ENCODE measurements at regions not wholly inside any gene's neighbourhood (a gene's known extent, or its start where the extent isn't known, plus 50 kb on each side); places are given as distances from the start of the nearest gene placed in this dataset.

DNA sequence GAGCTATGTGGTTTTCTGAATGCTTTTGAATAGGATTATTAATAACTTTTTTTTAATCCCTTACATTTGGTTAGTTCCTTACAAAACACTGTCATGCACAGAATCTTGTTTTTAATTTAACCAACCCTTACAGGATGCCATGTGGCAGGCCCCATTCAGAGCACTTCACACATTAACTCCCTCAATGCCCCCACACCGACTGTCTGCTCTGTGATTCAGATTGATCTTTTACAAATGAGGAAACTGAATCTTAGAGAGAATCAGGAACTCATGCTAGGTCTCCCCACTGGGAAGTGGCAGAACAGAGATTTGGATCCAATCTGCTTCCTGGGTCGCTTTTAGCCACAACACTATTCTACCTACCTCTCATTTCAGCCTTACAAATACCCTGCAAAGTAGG lies 195.8 kb upstream of the NPVF start:
- no peak for ATAC-seq
- Mint-ChIP-seq H3K4me3 (no peak overlapping the region), H3K9me3 (no peaks in the 10 kb centered on the region), H3K27ac (no peak overlapping the region), H3K4me1 (peaks cover 10% of the 10 kb centered on the region), H3K27me3 (no peaks in the 10 kb centered on the region), H3K36me3 (no peaks in the 10 kb centered on the region)

DNA sequence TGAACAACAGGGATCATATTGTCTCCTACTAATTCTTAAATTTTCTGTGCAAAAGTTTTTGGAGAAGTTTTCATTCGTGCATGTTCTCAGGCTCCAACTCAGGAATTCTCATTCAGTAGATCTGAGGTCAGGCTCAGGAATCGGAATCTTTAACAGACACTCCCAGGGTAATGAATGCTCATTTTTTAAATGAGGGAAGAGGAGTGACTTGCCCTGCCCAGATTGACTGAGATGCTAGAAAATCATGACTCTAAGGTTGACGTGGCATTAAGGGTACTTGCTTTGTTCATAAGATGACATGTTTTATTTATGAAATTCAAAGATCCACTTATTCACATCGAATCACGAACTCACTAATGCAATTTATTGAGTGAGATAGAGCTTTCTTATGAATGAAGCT lies 196.6 kb upstream of the NPVF start:
- Mint-ChIP-seq H3K36me3 (no peaks in the 10 kb centered on the region), H3K4me3 (no peak overlapping the region), H3K4me1 (peaks cover 10% of the 10 kb centered on the region), H3K9me3 (no peaks in the 10 kb centered on the region), H3K27ac (no peak overlapping the region), H3K27me3 (no peaks in the 10 kb centered on the region)
- ATAC-seq = no peak

DNA sequence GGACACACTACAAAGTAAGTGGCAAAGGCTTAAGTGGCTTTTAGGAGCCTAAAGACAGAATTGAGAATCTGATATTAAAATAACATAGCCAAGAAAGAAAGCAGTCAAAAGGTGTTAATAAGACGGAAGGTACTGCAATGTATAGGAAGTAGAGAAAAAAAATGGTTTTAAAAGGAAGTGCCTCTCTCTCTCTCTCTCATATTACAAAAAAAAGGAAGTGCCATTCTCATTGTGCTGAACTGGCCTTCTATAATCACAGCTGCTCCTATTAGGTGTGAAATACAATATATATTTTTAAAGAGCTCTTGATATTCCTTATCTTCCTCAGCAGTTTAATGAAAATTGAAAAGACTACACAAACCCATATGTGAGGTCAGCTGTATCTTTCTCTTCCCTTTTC lies 199.4 kb upstream of the NPVF start:
- H3K36me3 Mint-ChIP-seq = no peaks in the 10 kb centered on the region
- H3K27ac Mint-ChIP-seq = no peak overlapping the region
- peaks cover 10% of the 10 kb centered on the region for H3K4me1 Mint-ChIP-seq
- H3K4me3 Mint-ChIP-seq = no peak overlapping the region
- H3K9me3 Mint-ChIP-seq = no peaks in the 10 kb centered on the region
- ATAC-seq = no peak
- H3K27me3 Mint-ChIP-seq = no peaks in the 10 kb centered on the region

DNA sequence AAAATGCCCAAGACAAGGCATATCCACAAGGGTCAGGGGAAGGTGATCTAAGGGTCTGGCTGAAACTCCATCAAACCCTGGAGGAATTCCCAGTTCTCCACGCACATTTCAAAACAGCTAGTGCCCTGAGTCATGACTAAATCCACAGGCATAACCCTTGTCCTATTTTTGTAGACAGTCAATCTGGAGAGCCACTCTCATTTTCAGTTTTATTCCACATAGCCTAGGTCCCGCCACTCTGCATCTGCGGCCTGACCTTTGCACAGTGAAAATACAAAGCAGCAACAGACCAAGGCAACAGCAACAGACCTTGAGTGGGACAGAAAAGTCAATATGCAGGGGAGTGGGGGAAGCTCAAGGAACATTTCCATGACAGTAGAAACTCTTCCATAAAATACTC lies 201.4 kb upstream of the NPVF start:
- Mint-ChIP-seq H3K27ac (no peak overlapping the region), H3K4me1 (peaks cover 10% of the 10 kb centered on the region), H3K4me3 (no peak overlapping the region), H3K36me3 (no peaks in the 10 kb centered on the region), H3K27me3 (no peaks in the 10 kb centered on the region), H3K9me3 (no peaks in the 10 kb centered on the region)
- no peak for ATAC-seq

DNA sequence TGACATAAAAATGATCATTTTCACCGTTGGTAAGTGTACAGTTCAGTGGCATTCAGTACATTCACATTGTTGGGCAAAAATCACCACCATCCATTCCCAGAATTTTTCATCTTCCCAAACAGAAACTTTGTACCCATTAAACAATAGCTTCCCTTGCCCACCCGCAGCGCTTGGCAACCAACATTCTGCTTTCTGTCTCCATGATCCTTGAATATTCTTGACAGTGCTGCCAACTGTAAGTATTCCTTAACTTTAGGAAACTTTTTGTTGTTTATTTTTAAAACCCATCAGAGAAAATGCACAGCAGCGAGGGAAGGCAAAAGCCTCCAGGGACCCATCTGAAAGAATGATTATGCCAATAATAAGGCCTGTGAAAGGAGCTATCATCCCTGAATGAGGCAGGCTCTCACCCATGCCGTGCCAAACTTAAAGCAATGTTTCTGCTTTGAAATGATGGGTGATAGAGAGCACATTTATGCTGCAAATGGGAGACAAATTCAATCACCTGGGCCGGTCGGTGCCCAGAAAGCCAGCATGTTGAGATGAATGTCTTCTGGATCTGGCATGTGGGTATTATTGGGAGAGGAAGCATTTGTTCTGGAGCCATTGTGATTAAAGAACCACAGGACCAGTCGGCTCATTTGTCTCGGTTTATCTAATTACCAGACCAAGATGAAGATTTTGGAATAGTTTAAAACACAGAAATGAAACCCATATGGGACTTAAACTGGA lies 202.1 kb upstream of the NPVF start:
- Mint-ChIP-seq H3K27ac (no peak overlapping the region), H3K27me3 (no peaks in the 10 kb centered on the region), H3K4me1 (peaks cover 10% of the 10 kb centered on the region), H3K9me3 (no peaks in the 10 kb centered on the region), H3K4me3 (no peak overlapping the region), H3K36me3 (no peaks in the 10 kb centered on the region)
- ATAC-seq = no peak

DNA sequence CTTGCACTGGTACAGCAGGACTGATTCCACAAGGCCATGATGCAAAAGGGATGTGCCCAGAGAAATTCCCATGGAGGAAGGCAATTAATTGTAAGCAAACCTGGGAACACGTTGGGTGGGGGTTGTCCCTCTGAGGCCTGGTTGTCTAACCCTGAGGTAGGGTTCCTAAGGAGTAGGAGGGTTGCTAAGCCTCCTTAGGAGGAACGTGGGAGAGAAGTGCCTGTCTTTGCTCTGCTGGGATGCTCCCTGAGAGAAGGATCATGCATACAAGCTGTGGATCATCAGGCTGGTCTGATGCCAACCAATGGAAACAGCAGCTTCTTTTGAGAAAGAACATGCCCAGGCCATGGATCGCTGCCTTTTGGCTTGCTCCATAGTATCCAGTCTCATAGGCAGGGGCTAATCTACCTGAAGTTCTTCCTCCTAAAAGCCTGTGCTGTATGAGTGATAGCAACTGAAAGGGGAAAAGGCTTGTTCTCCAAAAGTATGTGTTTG lies 203.7 kb upstream of the NPVF start:
- Mint-ChIP-seq H3K36me3 (no peaks in the 10 kb centered on the region), H3K4me1 (peaks cover 10% of the 10 kb centered on the region), H3K27me3 (no peaks in the 10 kb centered on the region), H3K9me3 (no peaks in the 10 kb centered on the region), H3K4me3 (no peak overlapping the region), H3K27ac (no peak overlapping the region)
- no peak for ATAC-seq

DNA sequence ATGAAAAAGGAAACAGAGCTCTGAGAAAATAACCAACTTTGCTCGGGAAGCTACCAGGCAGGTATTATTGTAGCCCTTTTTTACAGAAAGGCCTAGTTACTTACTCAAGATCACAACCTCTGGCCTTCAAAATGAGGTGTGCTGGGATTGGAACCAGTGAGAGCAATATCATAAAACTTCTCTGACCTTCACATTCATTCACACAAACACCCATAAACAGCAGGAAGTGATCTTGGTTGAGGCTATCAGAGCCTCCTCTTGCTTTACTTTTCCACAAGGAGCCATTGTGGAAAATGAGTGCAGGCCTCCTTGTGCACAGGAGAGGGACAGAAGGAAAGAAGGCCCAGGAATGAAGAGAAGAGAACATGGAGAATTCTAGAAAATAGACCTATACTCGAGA lies 204.5 kb upstream of the NPVF start:
- H3K27me3 Mint-ChIP-seq = peaks cover 2% of the 10 kb centered on the region
- no peak overlapping the region for H3K4me3 Mint-ChIP-seq
- no peak overlapping the region for H3K27ac Mint-ChIP-seq
- no peaks in the 10 kb centered on the region for H3K36me3 Mint-ChIP-seq
- H3K9me3 Mint-ChIP-seq = no peaks in the 10 kb centered on the region
- H3K4me1 Mint-ChIP-seq = peaks cover 5% of the 10 kb centered on the region
- no peak for ATAC-seq

DNA sequence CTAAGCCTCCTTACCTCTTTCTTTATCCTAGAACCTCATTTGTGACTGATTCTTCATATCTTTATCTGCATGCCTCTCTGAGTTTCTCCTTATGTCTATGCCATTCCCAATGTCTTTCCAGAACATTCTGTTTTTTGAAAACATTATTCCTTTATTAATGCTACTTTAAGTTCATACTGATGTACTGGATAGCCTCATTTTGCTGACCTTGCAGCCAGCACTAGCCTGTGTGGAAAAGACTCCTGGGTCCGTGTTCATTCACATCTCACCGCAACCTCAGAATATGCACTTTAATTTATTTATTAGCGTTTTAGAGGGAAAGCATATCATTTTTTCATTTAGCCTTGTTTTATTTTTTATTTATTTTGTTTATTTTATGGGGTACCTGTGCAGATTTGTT lies 208.1 kb upstream of the NPVF start:
- peaks cover 19% of the 10 kb centered on the region for H3K9me3 Mint-ChIP-seq
- ATAC-seq = no peak
- peaks cover 13% of the 10 kb centered on the region for H3K36me3 Mint-ChIP-seq
- H3K4me1 Mint-ChIP-seq = no peaks in the 10 kb centered on the region
- H3K27ac Mint-ChIP-seq = no peak overlapping the region
- H3K4me3 Mint-ChIP-seq = no peak overlapping the region
- peaks cover 38% of the 10 kb centered on the region for H3K27me3 Mint-ChIP-seq

DNA sequence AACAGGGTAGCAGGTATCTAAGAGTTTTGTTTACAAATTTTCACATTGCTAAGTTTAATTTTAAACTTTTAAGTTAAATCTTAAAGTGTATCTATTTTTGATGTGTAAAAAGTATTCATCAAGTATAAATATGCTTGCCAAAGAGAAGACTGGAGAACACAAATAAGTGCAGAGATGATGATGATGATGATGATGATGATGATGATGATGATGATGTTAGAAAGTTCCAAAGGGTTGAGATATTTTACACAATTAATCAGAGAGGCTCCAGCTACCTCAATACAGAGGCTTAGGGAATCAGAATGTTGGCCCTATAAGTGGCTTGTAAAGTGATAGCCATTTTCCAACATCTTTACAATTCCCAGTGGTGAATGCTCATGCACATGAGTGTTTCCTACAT lies 209.0 kb upstream of the NPVF start:
- Mint-ChIP-seq H3K36me3 (peaks cover 15% of the 10 kb centered on the region), H3K9me3 (peaks cover 23% of the 10 kb centered on the region), H3K4me3 (no peak overlapping the region), H3K4me1 (no peaks in the 10 kb centered on the region), H3K27ac (no peak overlapping the region), H3K27me3 (peaks cover 42% of the 10 kb centered on the region)
- ATAC-seq = no peak

DNA sequence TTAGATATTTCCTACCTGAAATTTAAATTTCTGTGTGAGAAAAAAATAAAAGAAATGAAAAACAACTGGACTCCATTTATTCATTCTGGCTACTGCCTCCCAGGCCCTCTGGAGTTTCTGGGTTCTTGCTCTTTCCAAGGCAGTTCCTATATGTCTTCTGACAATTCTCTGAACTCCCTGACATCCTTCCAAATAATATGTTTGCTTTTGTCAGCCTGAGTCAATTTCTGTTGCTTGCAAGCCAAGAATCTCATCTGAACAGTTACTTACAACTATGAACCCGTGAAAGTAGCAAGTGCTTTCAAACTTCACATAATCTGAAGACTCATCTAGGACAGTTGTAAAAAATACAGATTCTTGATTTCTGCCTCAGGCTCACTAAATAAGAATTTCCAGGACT lies 216.7 kb upstream of the NPVF start:
- Mint-ChIP-seq H3K4me3 (no peak overlapping the region), H3K4me1 (no peaks in the 10 kb centered on the region), H3K27ac (no peak overlapping the region), H3K27me3 (peaks cover 31% of the 10 kb centered on the region), H3K9me3 (peaks cover 31% of the 10 kb centered on the region), H3K36me3 (peaks cover 10% of the 10 kb centered on the region)
- ATAC-seq = no peak

DNA sequence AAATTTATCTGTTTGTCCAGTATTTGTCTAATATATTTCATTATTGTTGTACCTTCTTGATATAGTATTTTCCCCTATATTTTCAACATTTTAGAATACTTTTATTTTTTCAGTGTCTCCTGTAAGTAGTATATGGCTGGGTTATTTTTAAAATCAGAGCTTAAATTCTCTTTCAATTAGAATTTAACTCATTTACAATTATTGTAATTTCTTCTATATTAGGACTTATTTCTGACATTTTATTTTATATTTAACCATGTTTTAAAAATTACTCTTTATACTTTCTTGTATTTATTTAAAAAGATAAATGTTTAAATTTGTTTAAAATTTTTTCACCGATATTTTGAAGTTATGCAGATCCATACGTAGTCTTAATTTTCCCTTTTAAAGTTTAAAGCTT lies 220.0 kb upstream of the NPVF start:
- Mint-ChIP-seq H3K27me3 (peaks cover 13% of the 10 kb centered on the region), H3K4me1 (no peaks in the 10 kb centered on the region), H3K27ac (no peak overlapping the region), H3K36me3 (no peaks in the 10 kb centered on the region), H3K4me3 (no peak overlapping the region), H3K9me3 (peaks cover 4% of the 10 kb centered on the region)
- ATAC-seq = no peak

DNA sequence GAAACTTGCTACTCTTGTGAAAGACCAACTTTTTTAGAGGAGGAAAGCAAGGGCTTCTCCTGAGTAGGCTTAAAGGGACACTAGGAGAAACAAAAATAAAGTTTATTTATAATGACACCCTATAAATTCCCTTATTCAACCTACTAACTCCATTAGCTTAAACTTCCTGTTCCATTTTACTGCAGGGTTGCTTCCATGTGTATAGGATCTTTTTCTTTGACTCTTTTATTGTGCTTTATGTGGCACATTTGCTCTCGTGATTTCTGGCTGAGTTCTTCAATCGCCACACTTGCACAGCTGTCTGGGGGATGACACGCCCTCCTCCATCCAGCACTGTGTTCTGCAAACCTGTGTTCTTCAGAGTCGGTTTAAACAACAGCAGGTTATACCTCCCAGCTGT lies 225.7 kb upstream of the NPVF start:
- Mint-ChIP-seq H3K9me3 (no peaks in the 10 kb centered on the region), H3K36me3 (no peaks in the 10 kb centered on the region), H3K4me3 (no peak overlapping the region), H3K4me1 (no peaks in the 10 kb centered on the region), H3K27ac (no peak overlapping the region), H3K27me3 (peaks cover under 1% of the 10 kb centered on the region)
- no peak for ATAC-seq

DNA sequence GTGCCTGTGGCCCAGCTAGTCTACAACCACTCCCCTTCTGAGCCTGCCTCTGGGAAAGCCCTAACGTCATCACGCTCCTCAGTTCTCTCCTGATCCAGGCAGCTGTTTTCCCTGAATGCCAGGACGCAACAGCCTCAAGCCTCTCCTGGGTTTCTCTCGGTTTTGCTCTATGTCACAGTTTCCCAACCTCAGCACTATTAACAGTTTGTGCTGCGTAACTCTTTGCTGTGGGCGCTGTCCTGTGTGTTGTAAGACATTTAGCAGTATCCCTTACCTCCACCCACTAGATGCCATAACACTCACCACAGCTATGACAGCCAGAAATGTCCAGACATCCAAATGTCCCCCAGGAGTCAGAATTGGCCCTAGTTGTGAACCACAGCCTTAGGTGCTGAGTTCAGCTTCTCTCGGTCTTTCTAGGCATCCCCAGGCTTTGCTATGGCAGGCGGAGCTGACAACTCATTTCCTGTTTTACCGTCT lies 226.3 kb upstream of the NPVF start:
- no peaks in the 10 kb centered on the region for H3K4me1 Mint-ChIP-seq
- H3K9me3 Mint-ChIP-seq = no peaks in the 10 kb centered on the region
- no peaks in the 10 kb centered on the region for H3K36me3 Mint-ChIP-seq
- no peak overlapping the region for H3K27ac Mint-ChIP-seq
- no peak for ATAC-seq
- H3K27me3 Mint-ChIP-seq = peaks cover 7% of the 10 kb centered on the region
- H3K4me3 Mint-ChIP-seq = no peak overlapping the region

DNA sequence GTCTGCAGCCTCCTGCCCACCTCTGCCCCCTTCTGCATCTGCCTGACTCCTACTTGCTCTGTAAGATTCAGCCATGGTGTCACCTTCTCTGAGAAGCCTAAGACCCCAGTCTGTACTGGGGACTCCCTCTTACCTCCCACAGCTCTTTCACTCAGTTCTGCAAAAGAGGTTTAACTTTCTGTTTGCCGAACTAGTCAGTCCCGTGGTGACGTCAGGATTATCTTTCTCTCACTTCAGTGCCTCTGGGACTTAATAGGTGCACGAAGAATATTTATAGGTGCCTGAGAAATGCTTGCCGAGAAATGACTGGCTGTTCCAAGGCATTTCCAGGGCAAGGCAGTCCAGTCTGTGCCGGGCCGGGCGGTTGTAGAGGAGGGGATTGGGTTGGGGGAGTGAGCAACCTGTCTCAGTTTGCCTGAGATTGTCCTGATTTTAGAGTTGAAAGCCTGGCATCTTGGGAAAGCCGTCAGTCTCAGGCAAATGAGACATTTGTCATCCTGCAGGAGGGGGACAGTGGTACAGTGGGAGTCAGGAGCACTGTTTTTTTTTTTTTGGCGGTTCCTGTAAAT lies 227.5 kb upstream of the NPVF start:
- Mint-ChIP-seq H3K27me3 (peaks cover 16% of the 10 kb centered on the region), H3K36me3 (no peaks in the 10 kb centered on the region), H3K4me1 (no peaks in the 10 kb centered on the region), H3K9me3 (no peaks in the 10 kb centered on the region), H3K4me3 (no peak overlapping the region), H3K27ac (no peak overlapping the region)
- no peak for ATAC-seq

DNA sequence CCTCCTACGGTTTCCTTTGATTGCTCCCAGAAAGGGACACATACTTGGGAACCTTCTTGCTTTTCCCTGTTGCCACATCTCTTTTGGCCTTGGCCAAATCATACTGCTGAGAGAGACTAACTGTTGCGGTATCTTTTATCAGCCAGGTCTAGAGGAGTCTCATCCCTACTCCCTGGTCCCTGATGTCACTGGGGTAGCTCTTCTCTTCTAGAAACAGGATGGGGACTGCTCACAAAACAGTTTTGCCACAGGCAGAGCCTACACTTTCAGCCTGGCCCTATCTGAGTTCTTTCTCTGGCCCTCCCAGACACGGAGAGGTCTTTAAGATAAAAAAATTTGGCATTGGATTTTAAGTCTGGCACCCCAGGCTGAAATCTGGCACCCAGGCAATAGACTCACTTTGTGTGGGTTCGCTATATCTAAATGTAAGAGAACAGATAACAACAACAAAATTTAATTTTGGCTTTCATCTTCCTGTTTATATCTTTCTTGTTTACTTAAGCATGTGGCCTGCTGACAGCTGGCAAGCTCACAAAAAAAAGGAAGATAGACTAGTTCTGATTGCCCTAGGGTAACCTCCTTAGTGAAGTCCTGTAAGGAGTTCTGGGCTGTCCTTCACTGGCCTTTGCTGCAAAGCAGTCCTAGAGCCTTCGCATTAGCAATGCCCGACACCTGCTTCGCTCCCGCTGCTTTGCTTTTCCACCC lies 228.3 kb upstream of the NPVF start:
- Mint-ChIP-seq H3K9me3 (no peaks in the 10 kb centered on the region), H3K4me3 (no peak overlapping the region), H3K27me3 (peaks cover 16% of the 10 kb centered on the region), H3K4me1 (no peaks in the 10 kb centered on the region), H3K36me3 (no peaks in the 10 kb centered on the region), H3K27ac (no peak overlapping the region)
- no peak for ATAC-seq

DNA sequence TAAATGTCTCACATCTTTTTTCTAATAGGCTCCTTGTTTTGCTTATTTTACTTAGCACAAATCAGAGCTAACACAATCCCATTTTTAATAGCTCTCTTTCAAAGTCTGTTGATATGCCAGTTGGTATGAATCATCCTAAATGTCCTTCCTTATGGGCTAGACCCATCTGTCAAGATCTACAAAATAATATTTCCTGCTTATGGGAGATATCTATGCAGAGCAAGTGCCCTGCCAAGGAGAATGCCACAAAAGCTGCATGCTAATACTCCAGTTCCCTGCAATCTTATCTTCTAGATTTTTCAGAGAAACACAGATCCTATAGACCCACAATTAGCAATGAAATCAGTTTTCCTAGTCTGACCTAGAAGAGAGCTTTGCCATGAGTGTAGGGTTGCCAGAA lies 230.8 kb upstream of the NPVF start:
- no peaks in the 10 kb centered on the region for H3K36me3 Mint-ChIP-seq
- no peak overlapping the region for H3K4me3 Mint-ChIP-seq
- H3K27ac Mint-ChIP-seq = no peak overlapping the region
- ATAC-seq = no peak
- no peaks in the 10 kb centered on the region for H3K4me1 Mint-ChIP-seq
- peaks cover 26% of the 10 kb centered on the region for H3K27me3 Mint-ChIP-seq
- no peaks in the 10 kb centered on the region for H3K9me3 Mint-ChIP-seq
